Muscle of leg (tissue), 3 donors: ENCODE measurements at regions not wholly inside any gene's neighbourhood (a gene's known extent, or its start where the extent isn't known, plus 50 kb on each side); places are given as distances from the start of the nearest gene placed in this dataset.

Source experiments
- DNase-seq: peaks from one replicate; pipeline ENCODE4 v3.0.0; 2013
- H3K27ac ChIP-seq: one replicate; pipeline ENCODE4 v1.5.1; 2013; ENCODE audit warnings: mild to moderate bottlenecking, low read length, control low read depth
- H3K27me3 ChIP-seq: one replicate; pipeline ENCODE4 v1.6.1; 2013; ENCODE audit warnings: low read length; ENCODE audit not compliant: control insufficient read depth, insufficient read depth
- H3K36me3 ChIP-seq: one replicate; pipeline ENCODE4 v1.6.1; 2013; ENCODE audit warnings: low read length; ENCODE audit not compliant: control insufficient read depth, insufficient read depth
- H3K4me1 ChIP-seq: one replicate; pipeline ENCODE4 v1.6.1; 2013; ENCODE audit warnings: low read length; ENCODE audit not compliant: control insufficient read depth, insufficient read depth
- H3K4me3 ChIP-seq: one replicate; pipeline ENCODE4 v1.5.1; 2013; ENCODE audit warnings: low read length, control low read depth
- H3K9me3 ChIP-seq: replicated peaks from 2 replicates; pipeline ENCODE4 v1.6.1; 2013; ENCODE audit warnings: low read depth, low read length; ENCODE audit not compliant: control insufficient read depth
- WGBS: methylation state at CpG from one replicate; pipeline ENCODE4 v1.1.5; 2013; ENCODE audit warnings: missing lambda C conversion rate; ENCODE audit not compliant: insufficient coverage; 5-methylcytosine and 5-hydroxymethylcytosine counted together

DNA sequence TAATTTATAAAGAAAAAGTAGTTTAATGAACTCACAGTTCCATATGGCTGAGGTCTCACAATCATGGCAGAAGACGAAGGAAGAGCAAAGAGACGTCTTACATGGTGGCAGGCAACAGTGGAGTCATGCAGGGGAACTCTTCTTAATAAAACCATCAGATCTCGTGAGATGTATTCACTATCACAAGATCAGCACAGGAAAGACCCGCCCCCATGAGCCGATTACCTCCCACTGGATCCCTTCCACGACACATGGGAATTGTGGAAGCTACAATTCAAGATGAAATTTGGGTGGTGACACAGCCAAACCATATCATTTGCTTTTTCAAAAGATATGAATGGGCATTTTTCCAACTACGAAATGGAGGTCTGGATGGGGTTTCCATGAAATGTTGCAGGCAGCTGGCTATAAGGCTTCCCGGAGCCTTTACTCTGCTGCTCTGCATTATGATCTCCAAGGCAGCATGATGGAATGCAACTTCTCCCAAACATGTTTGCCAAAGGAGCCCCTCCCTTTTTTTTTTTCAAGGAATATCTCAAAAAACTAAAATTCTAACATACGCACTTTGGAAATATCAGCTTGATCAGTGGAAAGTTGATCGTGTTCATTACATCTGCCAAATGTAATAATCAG lies 189.7 kb downstream of the MEX3B start:
- peaks cover 17% of the 10 kb centered on the region for H3K4me1 ChIP-seq
- H3K27ac ChIP-seq = no peak overlapping the region
- H3K36me3 ChIP-seq = no peaks in the 10 kb centered on the region
- no peak overlapping the region for H3K4me3 ChIP-seq
- no peaks in the 10 kb centered on the region for H3K27me3 ChIP-seq
- H3K9me3 ChIP-seq = no peaks in the 10 kb centered on the region
- 75% methylated on average over 2 of the region's 10 CpGs for WGBS
- peak; percentile 72 for DNase-seq

DNA sequence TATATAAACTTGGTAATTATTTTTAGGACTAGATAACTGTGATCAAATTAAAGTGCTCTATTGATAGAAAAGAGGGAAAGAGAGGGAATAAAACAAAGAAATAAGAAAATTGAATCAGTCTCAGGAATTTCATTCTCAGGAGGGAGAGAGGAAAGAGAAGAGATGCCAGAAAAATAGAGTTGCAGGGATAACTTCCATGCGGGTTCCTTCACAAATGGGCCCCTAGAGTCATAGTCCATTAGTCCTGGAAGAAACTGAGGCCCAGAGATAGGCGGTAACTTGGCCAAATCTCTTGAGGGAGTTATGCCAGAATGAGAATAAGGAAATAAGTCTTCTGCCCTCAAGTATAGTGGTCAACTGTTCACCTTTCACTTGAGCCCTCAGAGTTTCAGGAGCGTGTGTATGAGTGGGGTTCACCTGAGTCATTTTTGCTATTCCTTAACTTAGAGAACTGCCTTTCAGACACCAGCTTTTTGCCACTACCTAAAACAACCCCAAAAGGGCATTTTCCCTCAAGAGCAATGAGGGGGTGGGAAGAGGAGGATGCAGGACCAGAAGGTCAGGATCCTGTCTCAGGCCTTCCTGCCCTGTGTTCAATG lies 192.6 kb downstream of the MEX3B start:
- no peak overlapping the region for H3K4me3 ChIP-seq
- 25% methylated on average over 2 of the region's 3 CpGs for WGBS
- no peaks in the 10 kb centered on the region for H3K36me3 ChIP-seq
- no peaks in the 10 kb centered on the region for H3K27me3 ChIP-seq
- peaks cover 10% of the 10 kb centered on the region for H3K4me1 ChIP-seq
- peak; percentile 79 for DNase-seq
- H3K27ac ChIP-seq = peak overlapping the region; percentile 86
- H3K9me3 ChIP-seq = no peaks in the 10 kb centered on the region

DNA sequence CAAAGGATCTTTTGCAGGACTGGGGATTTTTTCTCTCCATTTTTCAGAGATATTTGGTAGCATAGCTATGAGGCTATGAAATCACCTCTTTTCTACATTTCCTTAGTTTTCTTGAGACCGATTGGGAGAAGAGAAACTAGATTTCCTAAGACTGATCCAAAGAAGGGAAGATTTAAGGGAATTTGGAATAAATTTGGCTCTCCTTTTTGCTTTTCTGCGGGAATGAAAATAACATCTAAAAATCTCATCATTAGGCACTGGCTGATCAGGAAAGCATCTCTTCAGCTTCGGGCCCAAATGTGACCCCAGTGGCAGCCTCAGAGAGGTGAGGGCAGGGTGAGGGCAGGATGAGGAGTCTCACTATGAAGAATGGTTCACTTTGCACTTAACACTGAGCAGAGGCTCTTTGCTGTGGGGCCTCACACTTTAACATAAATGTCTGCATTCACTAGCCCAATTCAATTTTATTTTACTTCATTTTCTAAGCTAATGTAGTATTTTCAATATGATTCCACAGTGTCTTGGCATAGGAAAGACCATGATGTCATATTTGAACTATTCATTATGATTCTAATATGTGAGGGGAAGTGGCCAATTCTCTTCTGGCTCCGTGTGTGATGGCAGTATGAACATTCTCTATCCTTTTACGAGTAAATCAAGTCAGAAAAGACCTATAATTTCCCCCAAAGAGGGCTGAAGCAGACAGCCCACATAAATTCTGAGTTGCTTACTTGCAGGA lies 193.2 kb downstream of the MEX3B start:
- H3K27ac ChIP-seq = peak overlapping the region; percentile 86
- peak; percentile 96 for DNase-seq
- peaks cover 10% of the 10 kb centered on the region for H3K4me1 ChIP-seq
- no peak overlapping the region for H3K4me3 ChIP-seq
- no peaks in the 10 kb centered on the region for H3K27me3 ChIP-seq
- H3K36me3 ChIP-seq = no peaks in the 10 kb centered on the region
- WGBS = 0% methylated on average over 1 of the region's 5 CpGs
- no peaks in the 10 kb centered on the region for H3K9me3 ChIP-seq

DNA sequence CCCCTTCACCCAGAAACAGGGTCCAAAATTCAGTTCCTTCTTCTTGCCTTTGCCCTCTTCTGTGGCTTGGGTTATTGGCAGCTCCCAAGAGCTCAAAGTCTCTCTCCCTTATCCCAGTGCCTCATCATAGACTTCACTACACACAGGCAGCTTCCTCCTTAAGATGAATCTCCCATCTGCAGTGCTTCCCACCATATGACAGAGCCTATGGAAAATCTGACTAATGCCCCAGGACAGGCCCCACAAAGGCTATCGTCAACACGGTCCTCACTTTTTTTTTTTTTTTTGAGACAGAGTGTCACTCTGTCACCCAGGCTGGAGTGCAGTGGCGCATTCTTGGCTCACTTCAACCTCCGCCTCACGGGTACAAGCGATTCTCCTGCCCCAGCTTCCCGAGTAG lies 194.1 kb downstream of the MEX3B start:
- Histone ChIP-seq H3K27ac (peak overlapping the region; percentile 86), H3K36me3 (no peaks in the 10 kb centered on the region), H3K4me3 (no peak overlapping the region), H3K9me3 (no peaks in the 10 kb centered on the region), H3K27me3 (no peaks in the 10 kb centered on the region), H3K4me1 (peaks cover 10% of the 10 kb centered on the region)
- DNase-seq = peak; percentile 63
- 60% methylated on average over 4 of the region's 7 CpGs for WGBS

DNA sequence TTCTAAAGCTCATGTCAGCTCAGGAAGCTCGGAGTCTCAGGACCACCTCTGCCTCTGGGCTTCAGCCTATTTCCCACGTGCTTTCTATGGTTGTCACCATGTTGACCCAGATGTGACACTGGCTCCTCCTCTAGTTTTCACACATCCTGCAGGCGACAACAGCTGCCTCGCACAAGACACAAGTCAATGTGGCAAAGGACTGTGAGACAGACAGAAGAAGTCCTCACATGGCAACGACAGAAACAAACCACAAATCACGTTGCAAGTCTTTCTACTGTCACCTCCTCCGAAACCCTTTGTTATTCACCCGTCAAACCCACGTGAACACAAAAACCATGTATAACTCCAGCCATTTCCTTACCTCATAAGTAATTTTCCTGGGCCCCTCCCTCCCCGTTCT lies 194.5 kb downstream of the MEX3B start:
- H3K4me1 ChIP-seq = peaks cover 10% of the 10 kb centered on the region
- no peaks in the 10 kb centered on the region for H3K9me3 ChIP-seq
- DNase-seq = no peak
- no peak overlapping the region for H3K27ac ChIP-seq
- 88% methylated on average over 10 of the region's 10 CpGs for WGBS
- no peaks in the 10 kb centered on the region for H3K27me3 ChIP-seq
- H3K4me3 ChIP-seq = no peak overlapping the region
- no peaks in the 10 kb centered on the region for H3K36me3 ChIP-seq

DNA sequence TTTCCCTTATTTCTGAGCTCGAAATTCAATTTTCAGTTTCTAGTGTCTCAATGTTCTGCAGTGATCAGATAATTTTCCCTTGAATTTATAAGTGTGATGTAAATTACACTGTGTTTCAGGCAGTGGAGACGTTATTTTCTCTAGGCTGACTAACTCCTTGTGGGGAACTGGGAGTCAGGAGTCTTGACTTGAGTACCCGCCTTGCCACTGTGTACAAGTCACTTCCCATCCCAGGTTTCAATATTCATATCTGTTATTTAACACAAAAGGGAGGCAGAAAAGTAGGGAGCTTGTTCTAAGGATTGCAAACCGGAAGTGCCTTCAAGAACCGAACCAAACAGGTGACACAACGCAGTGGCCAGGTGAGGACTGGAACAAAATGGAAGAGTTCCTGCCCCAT lies 196.5 kb downstream of the MEX3B start:
- Histone ChIP-seq H3K36me3 (no peaks in the 10 kb centered on the region), H3K4me1 (peaks cover 10% of the 10 kb centered on the region), H3K27ac (no peak overlapping the region), H3K9me3 (no peaks in the 10 kb centered on the region), H3K27me3 (no peaks in the 10 kb centered on the region), H3K4me3 (no peak overlapping the region)
- WGBS = no CpG with 5 or more reads among the region's 6 CpGs
- DNase-seq = no peak

DNA sequence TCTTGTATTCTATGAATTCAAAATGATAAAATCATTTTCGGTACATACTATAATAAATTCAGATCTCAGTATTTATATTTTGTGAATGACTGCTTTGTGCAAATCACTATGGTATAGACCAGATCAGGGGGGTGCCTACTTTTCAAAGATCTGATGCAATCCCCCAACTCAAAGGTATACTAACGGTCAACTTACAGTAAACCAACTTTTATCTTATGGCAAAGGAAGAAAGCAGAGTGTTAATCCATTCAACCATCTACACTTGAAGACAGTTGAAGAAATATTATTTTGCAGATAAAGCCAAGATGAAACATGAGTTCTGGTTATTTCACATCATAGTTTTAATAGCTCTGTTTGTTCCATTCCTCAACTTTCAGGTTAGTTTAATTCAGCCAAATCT lies 197.1 kb downstream of the MEX3B start:
- H3K27ac ChIP-seq = no peak overlapping the region
- no peaks in the 10 kb centered on the region for H3K36me3 ChIP-seq
- no CpG with 5 or more reads among the region's 2 CpGs for WGBS
- no peaks in the 10 kb centered on the region for H3K27me3 ChIP-seq
- H3K9me3 ChIP-seq = no peaks in the 10 kb centered on the region
- H3K4me1 ChIP-seq = peaks cover 9% of the 10 kb centered on the region
- DNase-seq = no peak
- H3K4me3 ChIP-seq = no peak overlapping the region

DNA sequence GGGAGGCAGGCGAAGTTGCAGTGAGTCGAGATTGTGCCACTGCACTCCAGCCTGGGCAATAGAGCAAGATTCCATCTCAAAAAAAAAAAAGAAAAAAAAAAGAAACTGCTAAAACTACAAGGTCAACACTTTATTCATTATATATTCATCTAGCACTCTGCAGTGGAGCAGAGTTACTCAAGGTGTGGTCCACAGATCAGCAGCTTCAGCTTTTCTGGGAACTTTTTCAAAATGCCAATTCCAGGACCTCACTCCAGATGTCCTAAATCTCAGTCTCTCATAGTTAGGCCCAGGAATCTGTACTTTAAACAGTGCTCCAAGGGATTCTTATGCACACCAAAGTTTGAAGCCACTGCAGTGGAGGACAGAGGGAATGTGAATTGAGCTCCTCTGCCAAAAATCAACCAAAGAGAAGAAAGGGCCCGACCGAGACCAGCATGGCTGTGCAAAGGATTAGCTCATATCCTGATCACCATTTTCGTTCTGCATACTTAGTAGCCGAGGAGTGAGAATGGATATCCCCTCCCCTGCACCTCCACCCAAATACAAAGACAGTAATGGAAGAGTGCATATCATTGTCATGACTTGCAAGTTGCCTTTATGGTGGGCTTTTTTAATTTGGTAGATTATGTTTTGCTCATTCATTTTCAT lies 201.9 kb downstream of the MEX3B start:
- Histone ChIP-seq H3K36me3 (no peaks in the 10 kb centered on the region), H3K4me1 (no peaks in the 10 kb centered on the region), H3K27me3 (no peaks in the 10 kb centered on the region), H3K27ac (no peak overlapping the region), H3K9me3 (no peaks in the 10 kb centered on the region), H3K4me3 (no peak overlapping the region)
- DNase-seq = no peak
- 100% methylated on average over 1 of the region's 6 CpGs for WGBS

DNA sequence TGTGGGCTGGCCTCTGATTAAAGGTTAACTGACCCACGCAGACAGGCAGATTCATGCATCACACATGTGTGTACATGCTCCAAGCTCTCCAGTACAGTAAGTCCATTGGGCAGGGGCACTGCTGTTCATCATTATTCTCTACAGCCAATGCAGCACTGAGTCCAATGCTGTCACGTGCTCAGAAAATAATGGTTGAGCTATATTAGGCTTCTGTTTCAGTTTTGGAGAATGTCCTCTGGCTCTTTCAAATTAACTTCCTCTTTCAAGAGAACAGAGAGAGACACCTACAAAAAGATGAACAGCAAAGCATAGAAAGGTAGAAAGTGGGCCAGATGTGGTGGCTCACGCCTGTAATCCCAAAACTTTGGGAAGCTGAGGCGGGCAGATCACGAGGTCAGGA lies 202.6 kb downstream of the MEX3B start:
- Histone ChIP-seq H3K4me1 (no peaks in the 10 kb centered on the region), H3K9me3 (no peaks in the 10 kb centered on the region), H3K36me3 (no peaks in the 10 kb centered on the region), H3K27ac (no peak overlapping the region), H3K4me3 (no peak overlapping the region), H3K27me3 (no peaks in the 10 kb centered on the region)
- WGBS = 96% methylated on average over 3 of the region's 5 CpGs
- no peak for DNase-seq

DNA sequence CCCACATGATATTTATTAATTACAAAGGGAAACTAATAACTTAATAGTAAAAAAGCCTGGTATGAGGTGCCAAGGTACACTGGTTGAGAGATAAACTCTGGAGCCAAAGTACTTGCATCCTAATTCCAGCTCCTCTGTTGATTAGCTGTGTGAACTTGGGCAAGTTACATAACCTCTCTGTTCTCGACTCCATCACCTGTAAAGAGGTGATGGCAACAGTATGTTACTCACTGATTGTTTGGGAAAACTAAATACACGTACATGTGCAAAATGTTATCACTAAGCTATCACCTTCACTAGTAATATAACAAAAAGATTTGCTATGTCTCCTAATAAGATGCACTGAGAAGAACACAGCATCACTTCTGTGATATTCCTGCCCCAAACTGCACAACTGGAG lies 206.4 kb downstream of the MEX3B start:
- Histone ChIP-seq H3K9me3 (no peaks in the 10 kb centered on the region), H3K27ac (no peak overlapping the region), H3K4me3 (no peak overlapping the region), H3K4me1 (no peaks in the 10 kb centered on the region), H3K36me3 (no peaks in the 10 kb centered on the region), H3K27me3 (no peaks in the 10 kb centered on the region)
- WGBS = no CpG with 5 or more reads among the region's 2 CpGs
- DNase-seq = no peak
